ENCODE measurements at regions not wholly inside any gene's neighbourhood (a gene's known extent, or its start where the extent isn't known, plus 50 kb on each side); places are given as distances from the start of the nearest gene placed in this dataset.

DNA sequence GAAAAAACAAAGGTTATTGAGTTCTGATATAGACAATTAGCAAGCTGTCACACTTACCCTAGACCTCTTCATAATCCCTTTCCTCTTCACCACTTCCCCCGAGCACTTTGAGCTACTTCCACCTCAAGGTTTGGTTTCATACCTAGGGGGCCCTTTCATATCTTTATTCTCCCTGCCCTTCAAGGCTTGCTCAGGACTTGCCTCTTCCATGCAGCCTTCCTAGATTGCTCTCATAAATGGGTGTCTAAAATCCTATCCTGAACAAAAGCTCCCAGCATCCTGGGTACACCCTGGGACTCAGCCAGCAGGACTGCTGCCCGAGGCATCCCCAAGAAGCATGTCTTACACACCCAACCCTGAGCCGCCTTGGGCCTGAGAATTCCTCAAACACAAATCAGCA is 157.3 kb downstream of the C5orf15 start:
- no peaks in the 10 kb centered on the region for H3K36me3 ChIP-seq
- intact Hi-C loops (cut with DNase I), result no loop called here
- TF ChIP-seq, protein P1, sequence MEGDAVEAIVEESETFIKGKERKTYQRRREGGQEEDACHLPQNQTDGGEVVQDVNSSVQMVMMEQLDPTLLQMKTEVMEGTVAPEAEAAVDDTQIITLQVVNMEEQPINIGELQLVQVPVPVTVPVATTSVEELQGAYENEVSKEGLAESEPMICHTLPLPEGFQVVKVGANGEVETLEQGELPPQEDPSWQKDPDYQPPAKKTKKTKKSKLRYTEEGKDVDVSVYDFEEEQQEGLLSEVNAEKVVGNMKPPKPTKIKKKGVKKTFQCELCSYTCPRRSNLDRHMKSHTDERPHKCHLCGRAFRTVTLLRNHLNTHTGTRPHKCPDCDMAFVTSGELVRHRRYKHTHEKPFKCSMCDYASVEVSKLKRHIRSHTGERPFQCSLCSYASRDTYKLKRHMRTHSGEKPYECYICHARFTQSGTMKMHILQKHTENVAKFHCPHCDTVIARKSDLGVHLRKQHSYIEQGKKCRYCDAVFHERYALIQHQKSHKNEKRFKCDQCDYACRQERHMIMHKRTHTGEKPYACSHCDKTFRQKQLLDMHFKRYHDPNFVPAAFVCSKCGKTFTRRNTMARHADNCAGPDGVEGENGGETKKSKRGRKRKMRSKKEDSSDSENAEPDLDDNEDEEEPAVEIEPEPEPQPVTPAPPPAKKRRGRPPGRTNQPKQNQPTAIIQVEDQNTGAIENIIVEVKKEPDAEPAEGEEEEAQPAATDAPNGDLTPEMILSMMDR (IDR thresholded peaks at IDR 0.05), result no peak

DNA sequence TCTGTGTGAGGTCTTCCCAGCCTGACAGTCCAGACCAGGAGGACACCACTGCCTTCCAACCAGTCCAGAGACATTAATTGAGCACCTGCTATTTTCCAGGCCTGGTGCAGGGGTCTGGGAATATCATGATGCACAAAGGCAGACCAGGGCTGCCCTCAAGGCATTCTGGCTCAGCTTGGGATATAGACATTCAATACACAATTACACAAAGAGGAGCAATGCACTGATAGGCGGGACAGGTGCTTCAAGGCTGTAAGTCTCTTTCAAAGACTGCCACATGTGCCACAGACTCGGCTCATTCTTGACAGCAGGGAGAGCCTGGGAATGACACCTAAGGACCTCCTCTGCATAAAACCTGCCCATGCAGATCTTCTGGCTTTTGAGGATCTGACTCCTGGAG is 158.6 kb downstream of the C5orf15 start:
- Histone ChIP-seq H3K4me3 (no peak overlapping the region), H3K9me3 (no peaks in the 10 kb centered on the region), H3K27me3 (no peaks in the 10 kb centered on the region), H3K27ac (no peak overlapping the region), H3K36me3 (no peaks in the 10 kb centered on the region), H3K4me1 (no peaks in the 10 kb centered on the region)
- TF ChIP-seq, protein P1 (IDR thresholded peaks at IDR 0.05), result no peak
- intact Hi-C loops (cut with DNase I), result no loop called here
- no peak for DNase-seq (ENCODE audit: low spot score in 2 of 2)

More for the DNA sequence above, 157.3 kb downstream of the C5orf15 start:
- H3K4me1 ChIP-seq, result no peaks in the 10 kb centered on the region
- no peaks in the 10 kb centered on the region for H3K27me3 ChIP-seq
- H3K27ac ChIP-seq, result no peak overlapping the region
- H3K4me3 ChIP-seq, result no peak overlapping the region
- no peaks in the 10 kb centered on the region for H3K9me3 ChIP-seq
- no peak for DNase-seq (ENCODE audit: low spot score in 2 of 2)

DNA sequence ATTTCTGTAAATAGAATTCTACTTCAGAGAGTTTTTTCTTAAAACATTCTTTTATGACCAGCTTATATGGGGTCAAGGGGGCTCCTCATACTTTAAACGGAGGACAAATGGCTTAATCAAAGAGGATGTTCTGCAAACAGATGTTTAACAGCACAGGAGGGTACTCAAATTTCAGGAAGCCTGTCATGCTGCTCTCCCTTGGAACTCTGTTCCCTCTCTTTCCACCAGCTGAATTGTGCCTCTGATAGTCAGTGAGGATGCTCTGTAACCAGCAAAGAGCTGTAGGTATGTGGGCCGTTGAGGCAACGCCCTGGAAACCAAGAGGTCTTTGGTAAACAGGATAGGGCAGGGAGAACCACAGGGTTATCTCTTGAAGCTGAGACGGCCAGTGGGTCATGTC is 161.1 kb downstream of the C5orf15 start:
- TF ChIP-seq, protein P1 (IDR thresholded peaks at IDR 0.05), result no peak
- DNase-seq (ENCODE audit: low spot score in 2 of 2), result no peak
- no peaks in the 10 kb centered on the region for H3K36me3 ChIP-seq

DNA sequence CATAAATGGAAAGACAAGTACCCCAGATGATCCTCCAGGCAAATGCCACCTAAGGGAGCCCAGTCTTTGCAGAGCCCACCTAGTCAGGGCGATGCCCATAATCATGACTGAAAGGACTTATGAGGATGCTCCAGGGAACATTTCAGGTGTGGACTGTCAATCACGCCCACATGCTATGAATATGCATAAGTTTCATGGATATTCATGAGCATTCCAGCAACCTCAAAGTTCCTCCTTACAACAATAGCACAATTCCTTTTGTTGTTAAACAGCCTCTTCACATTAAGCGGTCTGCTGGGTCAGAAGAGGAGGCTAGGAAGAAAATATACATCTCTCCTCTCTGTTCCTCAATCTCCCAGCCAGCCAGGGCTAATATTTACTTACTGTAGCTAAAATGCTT is 161.6 kb downstream of the C5orf15 start:
- intact Hi-C loops (cut with DNase I), result no loop called here
- TF ChIP-seq, protein P1 (IDR thresholded peaks at IDR 0.05), result no peak
- H3K4me3 ChIP-seq, result no peak overlapping the region
- no peaks in the 10 kb centered on the region for H3K36me3 ChIP-seq
- no peak for DNase-seq (ENCODE audit: low spot score in 2 of 2)
- H3K4me1 ChIP-seq, result no peaks in the 10 kb centered on the region
- no peaks in the 10 kb centered on the region for H3K27me3 ChIP-seq
- H3K9me3 ChIP-seq, result no peaks in the 10 kb centered on the region
- no peak overlapping the region for H3K27ac ChIP-seq

More for the DNA sequence above, 161.1 kb downstream of the C5orf15 start:
- H3K4me3 ChIP-seq, result no peak overlapping the region
- no peaks in the 10 kb centered on the region for H3K9me3 ChIP-seq
- H3K27ac ChIP-seq, result no peak overlapping the region
- H3K27me3 ChIP-seq, result no peaks in the 10 kb centered on the region
- no peaks in the 10 kb centered on the region for H3K4me1 ChIP-seq
- intact Hi-C loops (cut with DNase I), result no loop called here

DNA sequence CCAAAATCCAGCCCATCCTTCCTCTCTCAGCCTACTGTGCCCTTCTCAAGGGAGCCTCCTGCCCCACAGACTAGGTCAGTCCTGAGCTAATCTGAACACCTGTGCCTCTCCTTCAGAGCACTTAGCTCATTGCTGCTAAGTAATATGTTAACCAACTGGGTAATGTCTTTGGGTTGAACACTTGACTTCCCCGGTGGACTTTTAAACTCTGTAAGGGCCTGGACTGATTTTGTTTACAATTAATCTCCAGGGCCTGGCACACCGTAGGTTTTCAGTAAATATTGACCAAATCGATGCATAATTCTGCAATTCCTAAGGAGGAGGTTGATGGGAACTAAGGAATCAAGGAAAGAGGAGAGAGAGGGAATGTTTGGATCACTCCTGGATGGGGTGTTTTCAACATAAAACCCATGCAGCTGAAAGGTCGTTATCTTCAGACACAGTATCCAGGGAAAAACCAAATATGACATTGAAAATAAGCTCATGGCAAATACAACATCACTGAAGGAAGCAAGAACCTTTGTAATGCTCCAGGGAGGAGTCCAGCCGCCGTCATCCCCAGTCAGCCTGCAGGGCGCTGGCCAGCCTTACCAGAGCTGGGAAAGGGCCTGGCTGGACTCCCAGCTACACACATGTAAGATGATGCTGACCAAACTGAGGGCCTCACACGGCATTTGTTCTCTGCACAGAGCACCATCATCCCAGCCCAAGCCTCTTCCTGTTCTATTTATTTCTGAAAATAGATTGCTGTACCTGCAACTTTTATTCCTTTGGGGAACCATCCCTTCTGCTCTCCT is 166.3 kb downstream of the C5orf15 start:
- H3K27ac ChIP-seq, result no peak overlapping the region
- intact Hi-C loops (cut with DNase I), result no loop called here
- DNase-seq (ENCODE audit: low spot score in 2 of 2), result peak in 1 of 2 donors; percentile 15
- H3K9me3 ChIP-seq, result no peaks in the 10 kb centered on the region
- H3K4me1 ChIP-seq, result no peaks in the 10 kb centered on the region
- TF ChIP-seq, protein P1 (IDR thresholded peaks at IDR 0.05), result no peak
- H3K36me3 ChIP-seq, result no peaks in the 10 kb centered on the region
- H3K4me3 ChIP-seq, result no peak overlapping the region
- no peaks in the 10 kb centered on the region for H3K27me3 ChIP-seq
